A549 (cell line): ENCODE measurements at regions not wholly inside any gene's neighbourhood (a gene's known extent, or its start where the extent isn't known, plus 50 kb on each side); places are given as distances from the start of the nearest gene placed in this dataset.

ENCODE experiments used
- ATAC-seq, 2 experiments: fragments of 200-7000 bp in 1 of 2; fragments of >200 bp in 1 of 2; cut with Nextera tagmentation in 1 of 2; cut with Tn5 transposase in 1 of 2; 3 replicates each; pipeline versions ENCODE4 v1.8.0 to v1.9.1; 2018 to 2020; ENCODE audit warnings: mild to moderate bottlenecking in 1 of 2, moderate library complexity in 1 of 2
- CTCF ChIA-PET: fragments of 300-600 bp; sonication (Branson Sonifier 250); formaldehyde crosslinking; extraction: SDS; loops from one replicate; lab custom pipeline; 2021; ENCODE audit warnings: antibody characterized with exemption, inconsistent platforms; lab: Yijun Ruan, JAX
- POLR2A ChIA-PET: fragments of 350-600 bp; formaldehyde crosslinking; extraction: SDS; loops from one replicate; lab custom pipeline; 2021; ENCODE audit warnings: antibody characterized with exemption, inconsistent platforms; lab: Yijun Ruan, JAX
- DNase-seq, 2 experiments: peaks; one replicate each; pipeline versions ENCODE4 v3.0.0 to v3.0.0-alpha.2; 2011 to 2016; ENCODE audit warnings: low read depth in 1 of 2, low spot score in 1 of 2
- FAIRE-seq: peaks from 2 replicates; lab custom pipeline; 2011; peaks lifted over from hg19 to GRCh38; lab: Jason Lieb, UNC
- H3K27ac ChIP-seq, 2 experiments: fragments of >200 bp; sonication (Bioruptor Twin); formaldehyde crosslinking; 3 replicates each; pipeline ENCODE4 v1.5.1; 2016 to 2017
- H3K4me1 ChIP-seq: fragments of >200 bp; sonication (Bioruptor Twin); formaldehyde crosslinking; 3 replicates; pipeline ENCODE4 v1.6.1; 2016
- H3K4me2 ChIP-seq: fragments of >200 bp; sonication (Bioruptor Twin); formaldehyde crosslinking; 3 replicates; pipeline ENCODE4 v1.6.1; 2016
- H3K4me3 ChIP-seq: fragments of >200 bp; sonication (Bioruptor Twin); formaldehyde crosslinking; 3 replicates; pipeline ENCODE4 v1.5.1; 2016
- H3K9me3 ChIP-seq: fragments of >200 bp; sonication (Bioruptor Twin); formaldehyde crosslinking; 3 replicates; pipeline ENCODE4 v1.6.1; 2016
- ATOH8 ChIP-seq: fragments of 250-450 bp; sonication (Bioruptor Pico); IDR thresholded peaks from 2 replicates; pipeline ENCODE4 v1.5.0; 2020; ENCODE audit warnings: low read depth, mild to moderate bottlenecking, moderate library complexity
- BHLHE40 ChIP-seq: IDR thresholded peaks from 2 replicates; pipeline ENCODE4 v1.6.1; 2012; ENCODE audit warnings: low read depth, low read length, inconsistent platforms
- CBX8 ChIP-seq: fragments of 200-600 bp; sonication (generic); IDR thresholded peaks from 2 replicates; pipeline ENCODE4 v1.6.1; 2016
- CTCF ChIP-seq: fragments of >200 bp; sonication (Bioruptor Twin); formaldehyde crosslinking; IDR thresholded peaks from 3 replicates; pipeline ENCODE4 v1.5.1; 2016
- E2F6 ChIP-seq: IDR thresholded peaks from 2 replicates; pipeline ENCODE4 v1.6.1; 2012; ENCODE audit warnings: low read depth, borderline replicate concordance
- ELK1 ChIP-seq: fragments of 150-350 bp; IDR thresholded peaks from 2 replicates; pipeline ENCODE4 v1.6.1; 2014; ENCODE audit warnings: low read depth, mild to moderate bottlenecking, low read length
- EP300 ChIP-seq, 2 experiments: fragments of >200 bp; sonication (Bioruptor Twin); formaldehyde crosslinking; IDR thresholded peaks; 2 replicates in 1 of 2; 3 replicates in 1 of 2; pipeline ENCODE4 v1.6.1; 2016 to 2017
- ESRRA ChIP-seq: fragments of 150-350 bp; IDR thresholded peaks from 2 replicates; pipeline ENCODE4 v1.6.1; 2014; ENCODE audit warnings: mild to moderate bottlenecking, low read length, borderline replicate concordance
- FOSB ChIP-seq: fragments of 250-450 bp; sonication (Bioruptor Pico); IDR thresholded peaks from 2 replicates; pipeline ENCODE4 v1.5.0; 2020; ENCODE audit warnings: mild to moderate bottlenecking, moderate library complexity
- GATA3 ChIP-seq: IDR thresholded peaks from 2 replicates; pipeline ENCODE4 v1.6.1; 2012; ENCODE audit warnings: borderline replicate concordance
- HDAC2 ChIP-seq: fragments of 200-600 bp; sonication (generic); IDR thresholded peaks from 2 replicates; pipeline ENCODE4 v1.6.1; 2016
- HEYL ChIP-seq: fragments of 250-450 bp; sonication (Bioruptor Pico); IDR thresholded peaks from 2 replicates; pipeline ENCODE4 v1.8.0; 2021; ENCODE audit warnings: mild to moderate bottlenecking, moderate library complexity
- HMGXB4 ChIP-seq: fragments of 250-450 bp; sonication (Bioruptor Pico); IDR thresholded peaks from 2 replicates; pipeline ENCODE4 v1.5.0; 2021; ENCODE audit warnings: mild to moderate bottlenecking, moderate library complexity, borderline replicate concordance
- HOXB13 ChIP-seq: fragments of 250-450 bp; sonication (Bioruptor Pico); IDR thresholded peaks from 2 replicates; pipeline ENCODE4 v1.5.0; 2020; ENCODE audit warnings: low read depth, mild to moderate bottlenecking, moderate library complexity
- JUN ChIP-seq, 2 experiments: fragments of >200 bp; sonication (Bioruptor Twin); formaldehyde crosslinking; IDR thresholded peaks; 2 replicates in 1 of 2; 3 replicates in 1 of 2; pipeline ENCODE4 v1.6.1; 2016 to 2017
- JUNB ChIP-seq: fragments of >200 bp; sonication (Bioruptor Twin); formaldehyde crosslinking; IDR thresholded peaks from 2 replicates; pipeline ENCODE4 v1.6.1; 2016
- KDM1A ChIP-seq: fragments of 200-600 bp; sonication (generic); IDR thresholded peaks from 2 replicates; pipeline ENCODE4 v1.6.1; 2016; ENCODE audit warnings: low read depth, mild to moderate bottlenecking
- KDM5A ChIP-seq: fragments of 200-600 bp; sonication (generic); IDR thresholded peaks from 2 replicates; pipeline ENCODE4 v1.6.1; 2016; ENCODE audit warnings: antibody characterized with exemption, mild to moderate bottlenecking
- MAFK ChIP-seq: fragments of 450-650 bp; IDR thresholded peaks from 2 replicates; pipeline ENCODE4 v1.6.1; 2014; ENCODE audit not compliant: partially characterized antibody
- MAX ChIP-seq: IDR thresholded peaks from 2 replicates; pipeline ENCODE4 v1.6.1; 2012
- MAZ ChIP-seq: fragments of 150-350 bp; IDR thresholded peaks from 2 replicates; pipeline ENCODE4 v1.6.1; 2014; ENCODE audit warnings: antibody characterized with exemption, low read depth, low read length, borderline replicate concordance
- MYC ChIP-seq: IDR thresholded peaks from 2 replicates; pipeline ENCODE4 v1.6.1; 2012; ENCODE audit warnings: mild to moderate bottlenecking, inconsistent platforms, low read length, improper control_type of control experiment, borderline replicate concordance
- NR3C1 ChIP-seq: fragments of >200 bp; sonication (Bioruptor Twin); formaldehyde crosslinking; IDR thresholded peaks from 3 replicates; pipeline ENCODE4 v1.6.1; 2017
- POLR2A ChIP-seq: IDR thresholded peaks from 2 replicates; pipeline ENCODE4 v1.6.1; 2012; ENCODE audit warnings: mild to moderate bottlenecking, low read length
- TFCP2L1 ChIP-seq: fragments of 250-450 bp; sonication (Bioruptor Pico); IDR thresholded peaks from 2 replicates; pipeline ENCODE4 v1.5.0; 2021; ENCODE audit warnings: mild to moderate bottlenecking
- ZC3H11A ChIP-seq: fragments of 450-650 bp; IDR thresholded peaks from 2 replicates; pipeline ENCODE4 v1.6.1; 2014; ENCODE audit warnings: antibody characterized with exemption, mild to moderate bottlenecking
- ZSCAN20 ChIP-seq: fragments of 250-450 bp; sonication (Bioruptor Pico); IDR thresholded peaks from 2 replicates; pipeline ENCODE4 v1.8.0; 2022; ENCODE audit warnings: mild to moderate bottlenecking, moderate library complexity
- WGBS: methylation state at CpG from one replicate; pipeline ENCODE4 v1.1.6; 2017; ENCODE audit errors: missing lambda C conversion rate; 5-methylcytosine and 5-hydroxymethylcytosine counted together
- TF ChIP-seq, protein P1 (sequence below): fragments of >200 bp; sonication (Bioruptor Twin); formaldehyde crosslinking; IDR thresholded peaks from 2 replicates; pipeline ENCODE4 v1.6.1; 2016
- TF ChIP-seq, protein P2 (sequence below): fragments of 450-650 bp; IDR thresholded peaks from 2 replicates; pipeline ENCODE4 v1.6.1; 2014; ENCODE audit warnings: antibody characterized with exemption

DNA sequence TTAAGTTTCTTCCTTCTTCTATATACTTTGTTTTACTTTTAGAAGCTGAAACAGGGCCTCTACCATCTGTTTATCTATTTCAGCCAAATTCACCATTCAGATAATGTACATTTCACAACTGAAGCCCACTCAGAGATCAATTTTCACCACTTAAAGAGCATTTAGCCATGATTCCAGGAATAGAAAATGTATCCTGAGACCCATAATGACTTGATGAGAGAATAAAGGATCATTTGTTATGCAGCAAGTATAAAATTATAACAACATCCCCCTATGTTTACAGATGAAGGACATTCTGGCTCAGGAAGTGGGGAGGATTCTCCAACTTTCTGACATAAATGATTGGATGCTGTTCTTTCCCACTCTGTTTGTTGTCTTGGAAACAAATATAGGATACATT, 962.1 kb upstream of the EEF2KMT start:
- H3K27ac ChIP-seq, result no peak overlapping the region
- no peak overlapping the region for H3K4me3 ChIP-seq
- ChIA-PET POLR2A (no interaction called here), CTCF (no interaction called here)
- TF ChIP-seq KDM1A (no peak), CBX8 (no peak), FOSB (CRISPR knock-in tag) (no peak), HEYL (CRISPR knock-in tag) (no peak), POLR2A (no peak), JUNB (no peak), MAZ (no peak), ZC3H11A (no peak), E2F6 (no peak), ZSCAN20 (CRISPR knock-in tag) (no peak), HDAC2 (no peak), BHLHE40 (no peak), ATOH8 (no peak), NR3C1 (no peak)
- TF ChIP-seq, protein P1, sequence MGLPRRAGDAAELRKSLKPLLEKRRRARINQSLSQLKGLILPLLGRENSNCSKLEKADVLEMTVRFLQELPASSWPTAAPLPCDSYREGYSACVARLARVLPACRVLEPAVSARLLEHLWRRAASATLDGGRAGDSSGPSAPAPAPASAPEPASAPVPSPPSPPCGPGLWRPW, result no peak
- ATAC-seq (no peak), DNase-seq (no peak), FAIRE-seq (no peak)
- no peaks in the 10 kb centered on the region for H3K9me3 ChIP-seq
- no peaks in the 10 kb centered on the region for H3K4me1 ChIP-seq
- H3K4me2 ChIP-seq, result no peak overlapping the region

- H3K27ac ChIP-seq, result no peak overlapping the region
- no peak overlapping the region for H3K4me2 ChIP-seq
- no peak overlapping the region for H3K4me3 ChIP-seq
- CTCF ChIA-PET, result no interaction called here
- ATAC-seq (no peak), FAIRE-seq (no peak)
- WGBS, result 8% methylated on average over 6 of the region's 6 CpGs
- no peaks in the 10 kb centered on the region for H3K4me1 ChIP-seq
- TF ChIP-seq HMGXB4 (CRISPR knock-in tag), result no peak
- TF ChIP-seq, protein P2, sequence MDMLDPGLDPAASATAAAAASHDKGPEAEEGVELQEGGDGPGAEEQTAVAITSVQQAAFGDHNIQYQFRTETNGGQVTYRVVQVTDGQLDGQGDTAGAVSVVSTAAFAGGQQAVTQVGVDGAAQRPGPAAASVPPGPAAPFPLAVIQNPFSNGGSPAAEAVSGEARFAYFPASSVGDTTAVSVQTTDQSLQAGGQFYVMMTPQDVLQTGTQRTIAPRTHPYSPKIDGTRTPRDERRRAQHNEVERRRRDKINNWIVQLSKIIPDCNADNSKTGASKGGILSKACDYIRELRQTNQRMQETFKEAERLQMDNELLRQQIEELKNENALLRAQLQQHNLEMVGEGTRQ, result no peak
- TF ChIP-seq, all 56 proteins: peak for 0
- no peaks in the 10 kb centered on the region for H3K9me3 ChIP-seq
- no peak for DNase-seq
- POLR2A ChIA-PET, result no interaction called here
Observed at GRCh38 chr16:6057821-6058220, 960.2 kb upstream of the EEF2KMT start.

- no peak for ATAC-seq
- DNase-seq, result no peak
- POLR2A ChIA-PET, result no interaction called here
- FAIRE-seq, result no peak
- WGBS, result 48% methylated on average over 3 of the region's 3 CpGs
- CTCF ChIA-PET, result no interaction called here
- Histone ChIP-seq H3K27ac (no peak overlapping the region), H3K4me3 (no peak overlapping the region), H3K4me1 (no peaks in the 10 kb centered on the region), H3K9me3 (no peaks in the 10 kb centered on the region), H3K4me2 (no peak overlapping the region)
- TF ChIP-seq MYC (no peak), MAFK (no peak), EP300 (IDR thresholded peaks at IDR 0.05) (no peak), ESRRA (no peak), JUN (IDR thresholded peaks at IDR 0.05) (no peak), HEYL (CRISPR knock-in tag) (no peak), KDM1A (no peak), HOXB13 (no peak), CTCF (no peak), MAX (no peak), TFCP2L1 (no peak), GATA3 (no peak), KDM5A (no peak), MAZ (no peak), ELK1 (no peak)
Observed at GRCh38 chr16:6048017-6048416, 950.4 kb upstream of the EEF2KMT start.
